Testis (tissue), 2 donors: ENCODE measurements at regions not wholly inside any gene's neighbourhood (a gene's known extent, or its start where the extent isn't known, plus 50 kb on each side); places are given as distances from the start of the nearest gene placed in this dataset.

Experiments
- DNase-seq: peaks from one replicate; pipeline ENCODE4 v3.0.0-alpha.2; 2019
- H3K27ac ChIP-seq, 2 donors: fragments of 200-600 bp; sonication (generic); one replicate each; pipeline ENCODE4 v1.5.1; 2019
- H3K27me3 ChIP-seq: fragments of 200-600 bp; sonication (generic); one replicate; pipeline ENCODE4 v1.5.1; 2019
- H3K36me3 ChIP-seq: fragments of 200-600 bp; sonication (generic); one replicate; pipeline ENCODE4 v1.5.1; 2017; ENCODE audit warnings: low read depth; ENCODE audit errors: missing control alignments
- H3K4me1 ChIP-seq: fragments of 200-600 bp; sonication (generic); one replicate; pipeline ENCODE4 v1.5.1; 2019
- H3K4me3 ChIP-seq, 2 donors: fragments of 200-600 bp; sonication (generic); one replicate each; pipeline ENCODE4 v1.5.1; 2017 to 2019
- H3K9me3 ChIP-seq: fragments of 200-600 bp; sonication (generic); one replicate; pipeline ENCODE4 v1.5.1; 2017
- POLR2A ChIP-seq: fragments of 450-650 bp; IDR thresholded peaks from one replicate; pipeline ENCODE4 v1.6.1; 2017; ENCODE audit warnings: antibody characterized with exemption, mild to moderate bottlenecking, moderate library complexity
- WGBS, 2 donors: methylation state at CpG; one replicate each; pipeline ENCODE4 v1.1.5; 2018; 5-methylcytosine and 5-hydroxymethylcytosine counted together
- intact Hi-C: fragments of 100-400 bp; cut with DNase I; formaldehyde crosslinking; loops from one replicate; pipeline ENCODE4 v1.15.1; 2023; ENCODE audit warnings: low total_unique reads
- TF ChIP-seq, protein P1 (sequence below), 3 experiments: fragments of 450-650 bp in 2 of 3; fragments of 200-600 bp in 1 of 3; sonication (generic) in 1 of 3; IDR thresholded peaks; one replicate each; pipeline ENCODE4 v1.5.1; 2016 to 2019; ENCODE audit warnings: antibody characterized with exemption in 3 of 3, mild to moderate bottlenecking in 2 of 3, moderate library complexity in 1 of 3

DNA sequence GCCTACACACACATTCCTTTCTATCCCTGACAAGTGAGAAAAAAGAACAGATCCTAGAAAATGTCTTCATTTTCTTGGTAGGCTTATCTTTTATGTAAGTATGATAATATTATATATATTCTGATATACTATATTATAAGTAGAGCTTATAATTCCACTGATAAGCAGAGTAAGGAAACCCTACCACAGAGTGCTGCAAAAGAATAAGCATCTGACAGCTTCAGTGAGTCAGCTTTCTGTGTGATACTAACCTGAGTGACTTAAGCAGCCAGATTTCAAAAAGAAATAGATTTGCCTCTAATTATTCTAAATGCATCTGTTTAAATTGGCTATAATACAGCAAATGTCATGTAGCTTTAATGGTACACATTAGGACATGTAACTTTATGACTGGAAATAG lies 656.0 kb downstream of the MCTP2 start:
- intact Hi-C loops: no loop called here
- no peak for DNase-seq
- TF ChIP-seq, protein P1, sequence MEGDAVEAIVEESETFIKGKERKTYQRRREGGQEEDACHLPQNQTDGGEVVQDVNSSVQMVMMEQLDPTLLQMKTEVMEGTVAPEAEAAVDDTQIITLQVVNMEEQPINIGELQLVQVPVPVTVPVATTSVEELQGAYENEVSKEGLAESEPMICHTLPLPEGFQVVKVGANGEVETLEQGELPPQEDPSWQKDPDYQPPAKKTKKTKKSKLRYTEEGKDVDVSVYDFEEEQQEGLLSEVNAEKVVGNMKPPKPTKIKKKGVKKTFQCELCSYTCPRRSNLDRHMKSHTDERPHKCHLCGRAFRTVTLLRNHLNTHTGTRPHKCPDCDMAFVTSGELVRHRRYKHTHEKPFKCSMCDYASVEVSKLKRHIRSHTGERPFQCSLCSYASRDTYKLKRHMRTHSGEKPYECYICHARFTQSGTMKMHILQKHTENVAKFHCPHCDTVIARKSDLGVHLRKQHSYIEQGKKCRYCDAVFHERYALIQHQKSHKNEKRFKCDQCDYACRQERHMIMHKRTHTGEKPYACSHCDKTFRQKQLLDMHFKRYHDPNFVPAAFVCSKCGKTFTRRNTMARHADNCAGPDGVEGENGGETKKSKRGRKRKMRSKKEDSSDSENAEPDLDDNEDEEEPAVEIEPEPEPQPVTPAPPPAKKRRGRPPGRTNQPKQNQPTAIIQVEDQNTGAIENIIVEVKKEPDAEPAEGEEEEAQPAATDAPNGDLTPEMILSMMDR (IDR thresholded peaks at IDR 0.05): no peak
- no peak for TF ChIP-seq POLR2A
- H3K4me1 ChIP-seq: no peaks in the 10 kb centered on the region
- no peak overlapping the region for H3K4me3 ChIP-seq
- no peaks in the 10 kb centered on the region for H3K9me3 ChIP-seq
- no peaks in the 10 kb centered on the region for H3K27me3 ChIP-seq
- no peak overlapping the region for H3K27ac ChIP-seq
- H3K36me3 ChIP-seq: no peaks in the 10 kb centered on the region

DNA sequence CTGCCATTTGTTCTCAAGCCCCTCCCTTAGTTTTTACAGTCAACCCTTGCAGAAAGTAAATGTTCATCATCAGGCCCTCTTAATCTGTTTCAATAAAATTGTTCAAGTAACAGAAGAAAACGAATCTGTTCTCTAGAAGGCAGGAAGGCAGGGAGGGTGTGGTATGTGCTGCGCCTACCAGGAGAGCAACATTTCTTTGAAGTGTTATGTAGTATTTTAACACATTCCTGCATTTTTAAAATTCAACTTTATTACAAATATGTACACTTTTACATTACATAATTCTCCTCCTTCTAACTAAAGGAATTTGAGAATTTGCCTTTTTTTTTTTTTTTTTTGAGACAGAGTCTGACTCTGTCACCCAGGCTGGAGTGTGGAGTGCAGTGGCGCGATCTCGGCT lies 657.8 kb downstream of the MCTP2 start:
- Histone ChIP-seq H3K4me1 (no peaks in the 10 kb centered on the region), H3K27ac (no peak overlapping the region), H3K4me3 (no peak overlapping the region), H3K9me3 (no peaks in the 10 kb centered on the region), H3K36me3 (no peaks in the 10 kb centered on the region), H3K27me3 (no peaks in the 10 kb centered on the region)
- no peak for DNase-seq
- WGBS, 2 donors: 90 to 96% methylated on average over 5 of the region's 5 CpGs
- intact Hi-C loops: no loop called here
- no peak for TF ChIP-seq POLR2A
- TF ChIP-seq, protein P1 (IDR thresholded peaks at IDR 0.05): no peak

DNA sequence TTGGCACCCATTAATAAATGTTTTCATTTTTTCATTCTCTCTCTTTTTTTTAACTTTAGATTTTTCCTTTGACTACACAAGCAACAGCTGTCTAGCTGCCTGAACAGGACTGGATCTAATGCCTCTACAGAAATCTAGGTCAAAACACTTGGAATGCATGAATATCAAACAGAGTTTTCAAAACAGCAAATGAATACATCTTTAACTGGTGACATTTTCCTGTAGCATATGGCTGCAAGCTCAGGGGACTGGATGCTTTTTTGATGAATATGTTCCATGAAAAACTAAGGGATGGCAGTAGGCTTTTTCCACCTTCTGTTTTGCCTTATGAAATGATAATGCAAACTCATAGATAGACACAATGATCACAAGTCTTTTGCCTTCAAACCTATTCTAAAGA lies 661.7 kb downstream of the MCTP2 start:
- no peaks in the 10 kb centered on the region for H3K9me3 ChIP-seq
- no peaks in the 10 kb centered on the region for H3K36me3 ChIP-seq
- no peaks in the 10 kb centered on the region for H3K4me1 ChIP-seq
- H3K27me3 ChIP-seq: no peaks in the 10 kb centered on the region
- H3K27ac ChIP-seq: no peak overlapping the region
- intact Hi-C loops: no loop called here
- H3K4me3 ChIP-seq: no peak overlapping the region
- no peak for DNase-seq
- TF ChIP-seq, protein P1 (IDR thresholded peaks at IDR 0.05): no peak
- TF ChIP-seq POLR2A: no peak

DNA sequence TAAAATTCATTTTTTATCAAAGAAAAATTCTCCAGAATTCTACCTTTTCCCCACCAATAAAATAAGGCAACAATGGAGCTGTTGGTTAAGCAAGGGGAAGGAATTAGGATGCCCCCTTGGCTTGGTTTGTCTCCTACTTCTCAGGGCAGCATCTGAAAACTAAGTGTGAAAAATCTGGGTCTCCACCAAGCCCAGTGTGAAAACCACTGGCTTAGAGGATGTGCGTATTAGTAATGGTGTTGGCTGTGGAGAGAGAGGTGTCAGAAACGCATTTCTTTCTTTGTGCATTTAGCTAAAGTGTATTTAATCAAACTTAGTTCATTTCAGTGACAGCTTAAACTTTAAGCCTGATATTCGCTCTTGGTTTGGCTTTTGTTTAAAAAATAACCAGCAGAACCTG lies 662.7 kb downstream of the MCTP2 start:
- no peak for TF ChIP-seq POLR2A
- TF ChIP-seq, protein P1 (IDR thresholded peaks at IDR 0.05): no peak
- WGBS, 2 donors: 95 to 96% methylated on average over 3 of the region's 3 CpGs
- DNase-seq: no peak
- Histone ChIP-seq H3K36me3 (no peaks in the 10 kb centered on the region), H3K9me3 (no peaks in the 10 kb centered on the region), H3K4me3 (no peak overlapping the region), H3K4me1 (no peaks in the 10 kb centered on the region), H3K27ac (no peak overlapping the region), H3K27me3 (no peaks in the 10 kb centered on the region)
- intact Hi-C loops: no loop called here

DNA sequence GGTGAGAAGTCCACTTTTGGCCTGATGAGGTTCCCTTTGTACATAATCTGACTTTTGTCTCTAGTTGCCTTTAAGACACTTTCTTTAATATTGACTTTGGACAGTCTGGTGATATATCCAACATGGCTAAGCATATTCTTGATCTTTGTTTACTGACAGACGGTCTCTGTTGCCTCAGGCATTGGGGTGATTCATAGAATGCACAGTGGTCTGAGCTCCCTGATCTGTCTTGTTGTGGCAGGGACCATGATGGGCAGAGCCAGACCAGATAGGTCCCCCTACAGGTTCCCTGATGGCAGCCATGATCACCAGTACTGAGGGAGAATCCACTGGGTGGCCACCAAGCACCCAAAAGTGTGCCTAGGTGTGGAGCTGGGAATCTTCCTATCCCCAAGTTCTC lies 678.1 kb downstream of the MCTP2 start:
- intact Hi-C loops: no loop called here
- no peak for DNase-seq
- no peaks in the 10 kb centered on the region for H3K9me3 ChIP-seq
- no peak overlapping the region for H3K27ac ChIP-seq
- H3K4me3 ChIP-seq: no peak overlapping the region
- H3K27me3 ChIP-seq: no peaks in the 10 kb centered on the region
- WGBS, 2 donors: 59 to 100% methylated on average over 1 of the region's 1 CpG
- no peaks in the 10 kb centered on the region for H3K36me3 ChIP-seq
- no peaks in the 10 kb centered on the region for H3K4me1 ChIP-seq
- TF ChIP-seq, protein P1 (IDR thresholded peaks at IDR 0.05): no peak
- TF ChIP-seq POLR2A: no peak
